Head of caudate nucleus (tissue), 42 donors: ENCODE measurements at regions not wholly inside any gene's neighbourhood (a gene's known extent, or its start where the extent isn't known, plus 50 kb on each side); places are given as distances from the start of the nearest gene placed in this dataset.

ENCODE experiments used
- DNase-seq, 42 donors: peaks; one replicate each; pipeline versions ENCODE4 v3.0.0 to v3.0.0-alpha.2; 2020 to 2021; ENCODE audit warnings: mixed read lengths in 7 of 42
- intact Hi-C: fragments of 100-400 bp; cut with DNase I; formaldehyde crosslinking; loops from one replicate; pipeline ENCODE4 v1.15.0; 2022

- intact Hi-C loops, result no loop called here
- no peak for DNase-seq
Observed at GRCh38 chr12:59911516-59911915, 315.7 kb downstream of the SLC16A7 start.

- no peak for DNase-seq
- intact Hi-C loops, result no loop called here
Observed at GRCh38 chr12:59916988-59917387, 321.2 kb downstream of the SLC16A7 start.

GRCh38 chr12:59927032-59927431, 331.2 kb downstream of the SLC16A7 start:
- no peak for DNase-seq
- intact Hi-C loops, result no loop called here

- intact Hi-C loops, result no loop called here
- no peak for DNase-seq
Observed at GRCh38 chr12:59928416-59928815, 332.6 kb downstream of the SLC16A7 start.

GRCh38 chr12:59929110-59929509, 333.3 kb downstream of the SLC16A7 start:
- intact Hi-C loops, result no loop called here

GRCh38 chr12:59934486-59934885, 338.7 kb downstream of the SLC16A7 start:
- DNase-seq, result no peak
- intact Hi-C loops, result no loop called here

More at GRCh38 chr12:59929110-59929509, 333.3 kb downstream of the SLC16A7 start:
- no peak for DNase-seq

- no peak for DNase-seq
- intact Hi-C loops, result no loop called here
Observed at GRCh38 chr12:59936534-59936933, 340.7 kb downstream of the SLC16A7 start.

GRCh38 chr12:59937148-59937547, 341.3 kb downstream of the SLC16A7 start:
- no peak for DNase-seq
- intact Hi-C loops, result no loop called here

GRCh38 chr12:59938190-59938962, 342.5 kb downstream of the SLC16A7 start:
- intact Hi-C loops, result no loop called here
- DNase-seq, result no peak

- DNase-seq, result no peak
- intact Hi-C loops, result no loop called here
Observed at GRCh38 chr12:59940631-59941342, 345.0 kb downstream of the SLC16A7 start.

GRCh38 chr12:59941461-59941860, 345.6 kb downstream of the SLC16A7 start:
- no peak for DNase-seq
- intact Hi-C loops, result no loop called here

GRCh38 chr12:59944177-59944576, 348.3 kb downstream of the SLC16A7 start:
- intact Hi-C loops, result no loop called here
- DNase-seq, result no peak

GRCh38 chr12:59946635-59947034, 350.8 kb downstream of the SLC16A7 start:
- intact Hi-C loops, result no loop called here
- no peak for DNase-seq

GRCh38 chr12:59963546-59963945, 367.7 kb downstream of the SLC16A7 start:
- DNase-seq, result no peak
- intact Hi-C loops, result no loop called here

GRCh38 chr12:59972905-59973304, 377.1 kb downstream of the SLC16A7 start:
- DNase-seq, result no peak
- intact Hi-C loops, result no loop called here

- intact Hi-C loops, result no loop called here
- DNase-seq, result no peak
Observed at GRCh38 chr12:59973515-59973914, 377.7 kb downstream of the SLC16A7 start.

GRCh38 chr12:59977779-59978178, 381.9 kb downstream of the SLC16A7 start:
- intact Hi-C loops, result no loop called here
- DNase-seq, result no peak

- no peak for DNase-seq
- intact Hi-C loops, result no loop called here
Observed at GRCh38 chr12:59980476-59980875, 384.6 kb downstream of the SLC16A7 start.

- DNase-seq, result no peak
- intact Hi-C loops, result no loop called here
Observed at GRCh38 chr12:59999291-59999690, 403.5 kb downstream of the SLC16A7 start.

- no peak for DNase-seq
- intact Hi-C loops, result no loop called here
Observed at GRCh38 chr12:60010486-60010885, 414.7 kb downstream of the SLC16A7 start.

GRCh38 chr12:60012659-60013058, 416.8 kb downstream of the SLC16A7 start:
- intact Hi-C loops, result no loop called here
- no peak for DNase-seq
